Breast epithelium (tissue), 4 donors: ENCODE measurements at regions not wholly inside any gene's neighbourhood (a gene's known extent, or its start where the extent isn't known, plus 50 kb on each side); places are given as distances from the start of the nearest gene placed in this dataset.

Experiments
- DNase-seq, 2 donors: peaks; one replicate each; pipeline ENCODE4 v3.0.0-alpha.2; 2019; ENCODE audit warnings: low spot score in 2 of 2
- H3K27ac ChIP-seq, 2 donors: fragments of 200-600 bp; sonication (generic) in 1 of 2; one replicate each; pipeline ENCODE4 v1.5.1; 2016 to 2019; ENCODE audit warnings: mild to moderate bottlenecking in 1 of 2
- H3K27me3 ChIP-seq, 2 donors: fragments of 200-600 bp; sonication (generic) in 1 of 2; one replicate each; pipeline versions ENCODE4 v1.5.1 to v1.6.0; 2017 to 2019; ENCODE audit warnings: control low read depth in 1 of 2, mild to moderate bottlenecking in 1 of 2
- H3K36me3 ChIP-seq: fragments of 200-600 bp; one replicate; pipeline ENCODE4 v1.5.1; 2019
- H3K4me1 ChIP-seq, 2 donors: fragments of 200-600 bp; sonication (generic); one replicate each; pipeline ENCODE4 v1.5.1; 2016 to 2019; ENCODE audit warnings: control low read depth in 1 of 2
- H3K4me3 ChIP-seq, 3 donors: fragments of 200-600 bp; sonication (generic); 1 replicate in 2 of 3; 2 replicates in 1 of 3; pipeline ENCODE4 v1.5.1; 2016 to 2019; ENCODE audit warnings: mild to moderate bottlenecking in 3 of 3, moderate library complexity in 2 of 3
- H3K9me3 ChIP-seq, 2 donors: fragments of 200-600 bp; sonication (generic) in 1 of 2; one replicate each; pipeline ENCODE4 v1.5.1; 2016 to 2019; ENCODE audit warnings: control low read depth in 1 of 2
- CTCF ChIP-seq, 3 donors: fragments of 450-650 bp; IDR thresholded peaks; one replicate each; pipeline ENCODE4 v1.5.1; 2016 to 2017; ENCODE audit warnings: antibody characterized with exemption in 3 of 3, mild to moderate bottlenecking in 3 of 3, moderate library complexity in 3 of 3
- POLR2A ChIP-seq: fragments of 450-650 bp; IDR thresholded peaks from one replicate; pipeline ENCODE4 v1.6.1; 2016; ENCODE audit warnings: antibody characterized with exemption, mild to moderate bottlenecking, moderate library complexity
- POLR2AphosphoS5 ChIP-seq, 3 donors: sonication (generic); formaldehyde crosslinking; IDR thresholded peaks; one replicate each; pipeline ENCODE4 v1.6.1; 2017; ENCODE audit warnings: antibody characterized with exemption in 3 of 3
- intact Hi-C: fragments of 100-400 bp; cut with DNase I; formaldehyde crosslinking; loops from one replicate; pipeline ENCODE4 v1.15.1; 2023; ENCODE audit warnings: low total_unique reads

GRCh38 chr4:179624768-179625181, 2182.5 kb upstream of the AGA start:
- H3K36me3 ChIP-seq: no peaks in the 10 kb centered on the region
- H3K27me3 ChIP-seq: no peaks in the 10 kb centered on the region
- intact Hi-C loops: no loop called here
- no peaks in the 10 kb centered on the region for H3K4me1 ChIP-seq
- H3K9me3 ChIP-seq: no peaks in the 10 kb centered on the region
- no peak for TF ChIP-seq POLR2AphosphoS5 (IDR thresholded peaks at IDR 0.05)
- no peak for TF ChIP-seq POLR2A
- no peak for TF ChIP-seq CTCF (IDR thresholded peaks at IDR 0.05)
- DNase-seq: no peak
- no peak overlapping the region for H3K4me3 ChIP-seq
- no peak overlapping the region for H3K27ac ChIP-seq

DNA sequence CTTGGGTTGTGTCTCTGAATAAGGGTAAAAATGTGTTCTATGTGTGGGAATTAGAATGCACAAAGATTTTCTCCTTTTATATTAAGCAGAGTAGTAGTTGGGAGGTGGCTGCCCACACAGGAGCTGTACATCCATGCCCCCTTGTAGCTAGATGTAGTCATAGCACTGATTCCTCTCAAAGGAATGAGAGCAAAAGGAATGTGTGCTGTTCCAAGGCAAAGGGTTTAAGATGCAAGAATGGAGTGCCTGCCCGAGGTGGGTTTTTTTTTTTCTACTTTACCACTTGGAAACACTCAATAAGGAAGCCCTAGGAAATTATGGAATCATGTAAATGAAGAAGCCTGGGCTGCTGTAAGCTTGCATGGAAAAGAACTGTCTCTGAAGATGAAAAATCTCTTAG, 2183.2 kb upstream of the AGA start:
- TF ChIP-seq POLR2AphosphoS5 (IDR thresholded peaks at IDR 0.05) (no peak), CTCF (IDR thresholded peaks at IDR 0.05) (no peak), POLR2A (no peak)
- Histone ChIP-seq H3K4me1 (no peaks in the 10 kb centered on the region), H3K27ac (no peak overlapping the region), H3K36me3 (no peaks in the 10 kb centered on the region), H3K27me3 (no peaks in the 10 kb centered on the region), H3K9me3 (no peaks in the 10 kb centered on the region), H3K4me3 (no peak overlapping the region)
- DNase-seq: no peak
- intact Hi-C loops: no loop called here

DNA sequence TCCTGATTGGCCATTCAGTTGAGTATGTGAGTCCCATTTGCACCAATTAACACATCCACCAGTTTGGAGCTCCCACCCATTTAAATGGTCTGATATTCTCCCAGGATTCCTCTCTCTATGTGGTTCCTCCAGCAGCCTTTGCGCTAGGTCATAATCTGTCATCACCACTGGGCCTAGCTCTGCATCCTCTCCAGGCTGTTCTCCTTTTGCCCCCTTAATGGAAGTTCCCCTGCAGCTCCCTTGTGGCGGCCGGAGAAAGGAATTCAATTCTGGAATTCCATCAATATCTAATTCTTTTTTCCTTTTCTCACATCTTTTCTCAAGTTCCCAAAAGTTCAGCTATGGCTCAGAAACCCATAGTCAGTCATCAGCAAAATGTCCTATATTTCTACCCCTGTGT, 2184.4 kb upstream of the AGA start:
- no peak overlapping the region for H3K27ac ChIP-seq
- no peaks in the 10 kb centered on the region for H3K27me3 ChIP-seq
- no peaks in the 10 kb centered on the region for H3K36me3 ChIP-seq
- TF ChIP-seq POLR2AphosphoS5 (IDR thresholded peaks at IDR 0.05): no peak
- TF ChIP-seq POLR2A: no peak
- TF ChIP-seq CTCF (IDR thresholded peaks at IDR 0.05): no peak
- H3K9me3 ChIP-seq: no peaks in the 10 kb centered on the region
- intact Hi-C loops: no loop called here
- no peak overlapping the region for H3K4me3 ChIP-seq
- H3K4me1 ChIP-seq: no peaks in the 10 kb centered on the region
- DNase-seq: no peak

- Histone ChIP-seq H3K4me3 (no peak overlapping the region), H3K27ac (no peak overlapping the region), H3K27me3 (no peaks in the 10 kb centered on the region), H3K36me3 (no peaks in the 10 kb centered on the region), H3K4me1 (no peaks in the 10 kb centered on the region), H3K9me3 (no peaks in the 10 kb centered on the region)
- TF ChIP-seq POLR2A: no peak
- no peak for TF ChIP-seq CTCF (IDR thresholded peaks at IDR 0.05)
- no peak for TF ChIP-seq POLR2AphosphoS5 (IDR thresholded peaks at IDR 0.05)
- DNase-seq: no peak
- intact Hi-C loops: no loop called here
These were observed 2189.1 kb upstream of the AGA start for GRCh38 chr4:179631321-179631720.

DNA sequence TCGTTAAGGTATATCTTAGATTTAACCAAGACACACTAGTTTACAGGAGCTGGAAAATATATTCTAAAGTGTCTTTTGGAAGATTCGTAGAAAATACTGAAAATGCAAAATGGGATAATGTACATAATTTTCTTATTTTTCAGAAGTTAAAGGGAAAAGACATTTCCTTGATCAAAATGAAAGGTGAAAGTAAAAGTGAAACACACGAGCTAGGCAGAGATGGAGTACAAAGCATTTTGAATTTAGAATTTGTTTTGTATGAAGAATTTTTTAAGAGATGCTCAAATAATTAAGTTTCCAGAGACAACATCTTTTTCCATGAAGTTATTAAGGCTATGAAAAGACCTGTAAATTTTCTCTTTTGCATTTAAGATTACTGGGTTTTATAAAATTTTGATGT, 2192.6 kb upstream of the AGA start:
- Histone ChIP-seq H3K9me3 (no peaks in the 10 kb centered on the region), H3K27me3 (no peaks in the 10 kb centered on the region), H3K4me1 (no peaks in the 10 kb centered on the region), H3K4me3 (no peak overlapping the region), H3K36me3 (no peaks in the 10 kb centered on the region), H3K27ac (no peak overlapping the region)
- DNase-seq: no peak
- intact Hi-C loops: no loop called here
- TF ChIP-seq CTCF (IDR thresholded peaks at IDR 0.05): no peak
